ENCODE measurements at regions not wholly inside any gene's neighbourhood (a gene's known extent, or its start where the extent isn't known, plus 50 kb on each side); places are given as distances from the start of the nearest gene placed in this dataset.

GRCh38 chr2:74036010-74036409 lies 51.3 kb downstream of the TET3 start:
- ATAC-seq (ENCODE audit: low FRiP score in 2 of 2) (no peak), DNase-seq (no peak)
- TF ChIP-seq POLR2A (IDR thresholded peaks at IDR 0.05) (no peak), CTCF (IDR thresholded peaks at IDR 0.05) (no peak), EP300 (IDR thresholded peaks at IDR 0.05) (no peak), POLR2AphosphoS5 (IDR thresholded peaks at IDR 0.05) (no peak)
- 89 to 92% methylated on average over 7 of the region's 7 CpGs for WGBS, 2 donors
- Histone ChIP-seq H3K27ac (peak overlapping the region in 3 of 4 donors; percentile 5 to 64 (median 22)), H3K4me1 (peaks cover 28 to 54% (median 46%) of the 10 kb centered on the region in 4 donors), H3K27me3 (no peaks in the 10 kb centered on the region), H3K4me3 (no peak overlapping the region), H3K9me3 (no peaks in the 10 kb centered on the region), H3K36me3 (no peaks in the 10 kb centered on the region)

- TF ChIP-seq POLR2A (IDR thresholded peaks at IDR 0.05) (no peak), POLR2AphosphoS5 (IDR thresholded peaks at IDR 0.05) (no peak), EP300 (IDR thresholded peaks at IDR 0.05) (no peak), CTCF (IDR thresholded peaks at IDR 0.05) (no peak)
- ATAC-seq (ENCODE audit: low FRiP score in 2 of 2) (no peak), DNase-seq (no peak)
- H3K36me3 ChIP-seq, result no peaks in the 10 kb centered on the region
- H3K27ac ChIP-seq, result peak overlapping the region in 3 of 4 donors; percentile 22 to 64 (median 58)
- H3K27me3 ChIP-seq, result no peaks in the 10 kb centered on the region
- no peaks in the 10 kb centered on the region for H3K9me3 ChIP-seq
- peaks cover 27 to 51% (median 41%) of the 10 kb centered on the region in 4 donors for H3K4me1 ChIP-seq
- 44 to 66% methylated on average over 4 of the region's 4 CpGs for WGBS, 2 donors
- H3K4me3 ChIP-seq, result no peak overlapping the region
Observed at GRCh38 chr2:74036450-74037195, 51.9 kb downstream of the TET3 start.

- Histone ChIP-seq H3K4me3 (no peak overlapping the region), H3K27me3 (no peaks in the 10 kb centered on the region), H3K9me3 (no peaks in the 10 kb centered on the region), H3K27ac (peak overlapping the region in 3 of 4 donors; percentile 17 to 64 (median 58)), H3K36me3 (no peaks in the 10 kb centered on the region), H3K4me1 (peaks cover 20 to 43% (median 33%) of the 10 kb centered on the region in 4 donors)
- peak; percentile 63 to 81 for ATAC-seq (ENCODE audit: low FRiP score in 2 of 2)
- WGBS, 2 donors, result 32 to 67% methylated on average over 1 of the region's 1 CpG
- TF ChIP-seq EP300 (IDR thresholded peaks at IDR 0.05), result no peak
- no peak for TF ChIP-seq CTCF (IDR thresholded peaks at IDR 0.05)
- no peak for TF ChIP-seq POLR2A (IDR thresholded peaks at IDR 0.05)
- TF ChIP-seq POLR2AphosphoS5 (IDR thresholded peaks at IDR 0.05), result no peak
- peak in 1 of 2 donors; percentile 40 for DNase-seq
Observed at GRCh38 chr2:74037379-74037860, 52.7 kb downstream of the TET3 start.

GRCh38 chr2:74039611-74040010 lies 54.9 kb downstream of the TET3 start:
- Histone ChIP-seq H3K27ac (no peak overlapping the region), H3K27me3 (no peaks in the 10 kb centered on the region), H3K4me3 (no peak overlapping the region), H3K9me3 (no peaks in the 10 kb centered on the region), H3K36me3 (no peaks in the 10 kb centered on the region), H3K4me1 (peaks cover 17 to 36% (median 27%) of the 10 kb centered on the region in 4 donors)
- WGBS, 2 donors, result 90 to 100% methylated on average over 1 to 2 of the region's 2 CpGs
- no peak for DNase-seq
- TF ChIP-seq POLR2A (IDR thresholded peaks at IDR 0.05), result no peak
- no peak for TF ChIP-seq EP300 (IDR thresholded peaks at IDR 0.05)
- TF ChIP-seq POLR2AphosphoS5 (IDR thresholded peaks at IDR 0.05), result no peak
- no peak for TF ChIP-seq CTCF (IDR thresholded peaks at IDR 0.05)
- ATAC-seq (ENCODE audit: low FRiP score in 2 of 2), result no peak
